Hypothalamus (tissue), 51 donors: ENCODE measurements at regions not wholly inside any gene's neighbourhood (a gene's known extent, or its start where the extent isn't known, plus 50 kb on each side); places are given as distances from the start of the nearest gene placed in this dataset.
A peak's percentile ranks its signal among the peaks of the same experiment; 100 is the strongest.

Source experiments
- DNase-seq, 51 donors: peaks; one replicate each; lab custom pipeline; 2025; lab: John Stamatoyannopoulos, UW

DNA sequence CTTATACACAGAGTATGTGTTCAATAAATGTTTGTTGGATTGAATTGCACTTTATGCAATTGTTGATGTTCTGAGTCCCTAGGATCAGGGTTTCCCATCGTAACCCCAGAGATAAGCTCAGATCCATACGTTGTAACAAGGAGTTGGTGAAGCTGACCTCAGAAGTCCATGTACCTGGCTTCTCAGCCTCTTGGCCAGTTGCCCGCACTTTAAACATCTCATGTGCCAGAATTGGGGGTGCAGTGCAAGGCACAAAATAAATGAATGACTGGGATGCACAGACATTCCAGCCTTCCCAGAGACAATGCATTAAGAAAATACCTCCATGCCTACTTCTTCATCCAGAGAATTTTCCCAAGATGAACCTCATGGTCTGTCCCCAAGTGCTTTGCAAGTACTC, 142.9 kb upstream of the IL12A start:
- DNase-seq = no peak

DNA sequence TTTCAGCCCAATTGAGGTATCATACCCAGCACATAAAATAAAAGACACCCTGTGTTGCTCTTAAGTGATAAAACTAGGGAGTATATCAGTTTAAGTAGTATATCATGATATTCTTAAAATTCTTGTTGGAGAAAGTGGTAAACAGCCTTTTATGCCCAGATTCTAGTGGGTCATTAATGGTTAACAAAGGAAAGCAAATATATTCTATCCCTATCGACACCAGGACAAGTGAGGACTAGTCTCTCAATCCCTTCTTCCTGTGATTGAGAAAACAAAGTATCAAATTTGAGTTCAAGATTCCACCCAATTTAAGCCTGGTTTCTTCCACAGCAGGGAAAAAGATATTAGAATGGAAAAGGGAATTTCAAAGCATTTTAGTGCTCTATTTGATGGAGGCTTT, 142.4 kb upstream of the IL12A start:
- DNase-seq = no peak

DNA sequence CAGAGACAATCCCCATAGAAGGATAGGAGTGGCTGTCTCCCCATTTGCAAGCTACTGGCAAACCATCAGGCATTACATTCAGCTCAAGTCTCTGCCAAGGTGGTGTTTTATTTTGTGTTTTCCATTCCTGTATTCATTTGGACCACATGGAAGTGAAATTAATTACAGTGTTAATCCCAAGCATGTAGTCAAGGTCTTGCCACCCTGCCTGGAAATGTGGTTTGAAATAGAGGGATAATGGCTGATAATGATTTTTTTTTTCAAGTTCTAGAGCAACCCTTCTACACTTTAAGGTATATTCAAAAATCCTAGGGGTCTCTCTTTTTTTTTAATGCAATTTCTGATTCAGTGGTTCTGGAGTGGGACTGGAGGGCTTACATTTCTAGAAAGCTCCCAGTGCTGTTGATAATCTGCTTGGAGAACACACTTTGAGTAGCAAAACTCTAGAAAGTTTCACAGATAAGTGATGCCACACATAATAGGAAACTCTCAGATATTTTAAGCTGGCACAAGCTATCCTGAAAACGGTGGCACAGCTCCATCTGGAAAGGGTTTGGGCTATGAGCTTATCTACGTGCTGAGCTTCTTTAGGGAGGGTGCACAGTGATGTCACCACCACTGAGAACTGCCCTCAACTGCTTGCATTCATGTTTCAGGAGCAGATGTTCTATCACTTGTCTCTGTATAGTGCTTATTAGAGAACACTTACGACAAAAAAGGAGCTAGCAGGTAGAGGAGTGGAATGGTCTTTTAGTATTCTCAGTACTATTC, 140.1 kb upstream of the IL12A start:
- DNase-seq = peak in 1 of 51 donors; percentile 34

DNA sequence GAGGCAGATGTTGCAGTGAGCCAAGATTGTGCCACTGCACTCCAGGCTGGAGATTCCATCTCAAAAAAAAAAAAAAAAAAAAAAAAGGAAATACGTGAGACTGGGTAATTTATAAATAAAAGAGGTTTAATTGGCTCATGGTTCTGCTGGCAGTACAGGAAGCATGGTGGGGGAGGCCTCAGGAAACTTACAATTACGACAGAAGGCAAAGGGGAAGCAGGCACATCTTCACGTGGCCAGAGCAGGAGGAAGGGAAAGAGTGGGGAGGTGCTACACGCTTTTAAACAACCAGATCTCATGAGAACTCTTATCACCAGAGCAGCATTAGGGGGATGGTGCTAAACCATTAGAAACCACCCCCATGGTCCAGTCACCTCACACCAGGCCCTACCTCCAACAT, 138.2 kb upstream of the IL12A start:
- DNase-seq = no peak

DNA sequence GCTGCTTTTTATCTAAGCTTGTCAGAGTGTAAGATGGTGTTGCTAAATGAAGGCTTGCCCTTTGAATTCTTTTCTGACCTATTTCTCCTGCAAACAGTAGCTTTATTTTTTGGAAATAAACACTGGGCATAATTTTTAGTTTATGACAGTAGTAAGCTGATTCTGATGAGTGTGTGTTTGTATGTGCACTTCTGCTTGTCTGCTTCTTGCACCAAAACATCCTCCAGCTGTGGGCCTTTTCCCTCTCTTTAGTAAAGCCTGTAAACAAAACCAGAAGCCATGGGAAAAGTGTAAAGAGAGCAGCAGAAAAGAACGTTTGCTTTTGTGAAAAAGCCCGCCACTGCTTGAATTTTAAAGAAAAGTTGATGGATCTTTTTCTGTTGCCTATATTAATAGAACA, 136.4 kb upstream of the IL12A start:
- no peak for DNase-seq

DNA sequence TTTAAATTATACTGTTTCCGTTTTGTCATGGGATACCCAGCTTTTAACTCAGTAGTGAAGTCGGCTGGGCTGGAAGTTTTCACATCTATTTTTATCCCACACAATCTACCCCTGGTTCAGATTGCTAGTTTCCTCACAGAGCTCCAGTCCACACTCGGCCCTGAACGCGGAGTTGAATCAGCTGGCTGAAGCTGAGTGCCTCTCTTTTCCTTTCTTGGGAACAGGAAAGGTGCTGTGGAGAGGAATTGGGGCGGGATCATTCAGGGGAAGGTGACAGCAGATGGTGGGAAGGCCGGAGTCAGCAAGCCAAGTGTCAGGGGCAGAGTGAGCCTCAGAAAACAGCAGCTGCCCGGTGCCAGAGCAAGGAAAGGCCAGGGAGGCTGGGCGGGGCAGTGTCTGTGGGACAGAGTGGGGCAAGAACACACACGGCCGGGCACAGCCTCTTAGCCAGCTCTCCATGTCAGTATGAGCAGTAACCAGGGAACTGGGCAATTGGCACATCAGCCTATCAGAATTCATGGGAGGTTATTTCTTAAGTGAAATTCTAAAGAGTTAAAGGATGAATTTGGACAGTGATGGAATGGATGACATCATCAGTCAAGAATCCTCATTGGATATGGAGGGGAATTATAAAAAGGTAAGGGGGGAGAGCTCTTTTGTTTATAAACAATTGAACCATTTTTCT, 135.7 kb upstream of the IL12A start:
- DNase-seq = peak in 38 of 51 donors; percentile 11 to 73 (median 50)

DNA sequence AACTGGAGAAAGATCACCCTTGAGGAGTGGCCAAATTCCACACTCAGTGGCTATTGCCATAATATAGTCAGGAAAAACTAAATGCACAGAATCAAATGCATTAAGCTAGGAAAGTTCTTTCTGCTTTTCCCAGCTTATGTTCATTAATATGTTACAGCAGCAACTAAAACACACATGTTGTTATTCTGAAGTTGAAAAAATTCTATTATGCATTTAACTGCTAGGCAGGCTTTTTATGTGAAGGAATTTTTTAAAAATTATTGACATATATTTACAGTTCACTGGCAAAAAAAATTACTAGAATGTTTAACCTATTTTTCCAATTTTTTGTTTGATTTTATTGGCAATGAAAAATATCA, 135.2 kb upstream of the IL12A start:
- no peak for DNase-seq

DNA sequence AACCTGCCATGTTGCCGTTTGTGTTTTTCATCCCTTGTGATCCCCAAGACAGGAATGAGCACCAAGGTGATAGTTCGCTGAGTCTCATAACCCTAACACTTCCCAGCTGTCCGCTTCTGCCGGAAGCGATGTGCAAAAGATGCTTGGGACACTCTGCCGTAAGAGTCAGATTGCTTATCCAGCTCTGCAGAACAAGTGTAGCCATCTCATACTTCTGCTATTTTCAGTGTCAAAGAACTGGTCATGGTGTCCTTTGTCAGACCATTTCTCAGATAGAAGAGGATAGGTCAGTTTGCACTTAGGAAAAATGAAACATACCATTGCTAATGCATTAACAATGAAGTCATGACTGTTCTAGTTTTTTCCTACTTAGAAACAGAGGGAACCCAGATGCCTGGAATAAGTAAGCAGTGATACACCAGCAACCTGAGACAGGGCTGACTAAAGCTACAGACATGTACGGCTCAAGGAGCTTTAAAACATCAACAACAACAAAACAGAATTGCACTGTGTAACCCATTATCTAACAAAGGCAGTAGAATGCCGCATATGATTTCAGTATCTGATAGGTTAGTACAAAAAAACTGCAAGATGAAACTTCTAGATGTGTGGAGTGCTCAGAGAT, 134.0 kb upstream of the IL12A start:
- no peak for DNase-seq

DNA sequence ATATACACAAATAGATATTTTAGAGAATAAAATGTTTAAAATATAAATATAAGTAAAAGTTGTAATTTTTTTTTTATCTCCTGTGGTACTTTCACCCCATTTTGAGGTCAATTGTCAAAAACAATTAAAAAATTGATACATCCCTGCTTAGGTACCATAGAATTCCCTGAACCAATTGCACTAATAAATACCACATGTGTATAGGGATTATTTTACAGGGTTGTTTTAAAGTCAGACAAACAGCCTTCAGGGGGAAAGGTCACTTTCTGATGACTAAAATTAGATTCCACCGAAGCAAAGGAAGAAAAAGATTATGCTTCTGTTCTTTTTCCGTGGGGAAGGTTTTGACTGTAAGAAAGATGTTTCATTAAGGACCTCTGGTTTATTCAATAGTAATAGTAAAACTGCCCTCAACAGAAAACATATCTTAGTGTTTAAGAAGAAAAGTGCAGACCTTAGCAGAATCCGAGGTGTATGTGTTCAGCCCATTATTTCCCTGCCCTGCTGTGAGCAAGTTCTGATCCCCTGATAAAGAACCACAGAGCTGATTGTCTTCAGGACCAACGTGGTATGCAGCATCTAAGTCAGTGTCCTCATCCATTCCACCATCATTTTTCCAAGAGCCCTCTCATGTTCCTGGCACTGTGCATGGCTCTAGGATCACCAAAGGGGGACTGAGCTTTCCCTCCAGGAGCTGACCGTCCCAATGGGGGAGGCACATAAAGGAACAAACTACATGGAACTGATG, 132.9 kb upstream of the IL12A start:
- DNase-seq = no peak

DNA sequence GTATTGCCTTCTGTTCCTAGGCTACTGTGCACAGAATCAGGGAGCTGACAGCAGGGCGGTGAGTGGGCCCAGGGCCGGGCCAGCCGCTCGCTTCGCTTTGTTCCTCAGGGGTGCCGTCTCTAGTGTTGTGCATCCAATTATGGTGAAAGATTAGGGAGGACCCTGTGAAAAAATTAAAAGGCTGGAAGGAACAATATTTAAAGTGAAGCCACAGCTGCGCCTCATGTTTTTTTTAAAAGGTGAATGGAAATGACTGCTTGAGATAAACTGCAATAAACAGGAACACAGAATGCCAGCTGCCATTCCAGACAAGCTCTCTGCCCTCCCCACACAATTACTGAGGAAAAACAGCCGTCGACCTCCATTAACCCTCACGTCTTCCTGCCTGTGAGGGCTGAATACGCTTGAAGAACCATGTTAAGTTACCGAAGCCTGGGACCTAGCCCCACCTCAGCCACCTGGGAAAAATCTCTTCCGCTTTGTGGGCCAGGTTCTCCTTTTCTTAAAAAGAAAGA, 132.0 kb upstream of the IL12A start:
- peak in 7 of 51 donors; percentile 18 to 40 (median 23) for DNase-seq

DNA sequence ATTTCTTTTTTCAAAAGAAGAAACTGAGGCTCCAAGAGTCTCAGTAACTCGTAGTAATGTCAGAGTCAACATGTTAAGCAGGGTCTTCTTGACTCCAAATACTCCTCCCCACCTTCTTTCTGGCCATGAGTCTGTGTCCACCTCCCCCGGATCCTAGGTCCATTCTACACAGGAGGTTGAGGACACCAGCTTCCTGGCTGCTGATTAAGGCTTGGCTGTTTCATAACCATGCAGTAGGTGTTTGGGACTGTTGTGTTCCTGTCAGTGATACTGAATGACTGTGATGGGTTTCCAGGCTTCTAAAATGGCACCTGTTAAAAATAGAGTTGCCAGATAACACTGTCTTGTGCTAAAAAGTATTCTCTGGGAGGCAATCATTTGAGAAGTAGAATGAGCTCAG, 130.8 kb upstream of the IL12A start:
- DNase-seq = no peak

DNA sequence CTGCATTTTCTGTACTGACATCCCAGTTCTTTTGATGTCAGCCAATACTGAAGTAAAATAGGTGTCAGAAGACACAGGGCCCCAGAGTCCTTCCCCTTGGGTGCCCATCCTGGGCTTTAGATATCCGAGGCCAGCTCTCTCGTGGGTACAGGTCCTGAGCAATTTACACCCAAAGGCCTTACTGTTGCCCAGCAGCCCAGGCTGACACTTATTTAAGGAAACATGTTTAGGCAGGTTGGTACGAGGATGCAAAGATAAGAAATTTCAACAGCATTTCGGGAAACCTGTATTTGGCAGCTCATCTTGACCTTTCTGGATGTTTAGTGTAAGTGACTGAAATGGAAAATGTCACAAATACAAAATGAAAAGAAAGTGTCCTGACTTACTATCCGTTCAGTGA, 130.0 kb upstream of the IL12A start:
- DNase-seq = no peak

DNA sequence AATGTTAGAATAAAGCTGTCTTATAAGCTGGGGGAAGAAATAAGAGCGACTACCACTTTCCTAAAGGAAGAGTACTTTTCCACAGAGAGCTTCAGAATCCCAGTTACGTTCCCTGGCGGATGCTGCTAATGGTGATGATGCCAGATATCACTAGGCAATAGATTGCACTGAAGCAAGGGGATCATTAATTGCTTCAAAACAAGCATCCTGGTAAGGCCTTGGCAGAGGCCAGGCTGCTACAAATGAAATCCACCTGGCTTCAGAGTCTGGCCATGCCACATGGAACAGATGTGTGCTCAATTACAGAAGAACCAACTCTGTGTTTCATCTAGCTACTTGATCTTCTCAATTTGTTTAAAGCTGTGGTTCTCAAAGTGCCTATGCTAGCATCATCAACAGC, 129.2 kb upstream of the IL12A start:
- no peak for DNase-seq

DNA sequence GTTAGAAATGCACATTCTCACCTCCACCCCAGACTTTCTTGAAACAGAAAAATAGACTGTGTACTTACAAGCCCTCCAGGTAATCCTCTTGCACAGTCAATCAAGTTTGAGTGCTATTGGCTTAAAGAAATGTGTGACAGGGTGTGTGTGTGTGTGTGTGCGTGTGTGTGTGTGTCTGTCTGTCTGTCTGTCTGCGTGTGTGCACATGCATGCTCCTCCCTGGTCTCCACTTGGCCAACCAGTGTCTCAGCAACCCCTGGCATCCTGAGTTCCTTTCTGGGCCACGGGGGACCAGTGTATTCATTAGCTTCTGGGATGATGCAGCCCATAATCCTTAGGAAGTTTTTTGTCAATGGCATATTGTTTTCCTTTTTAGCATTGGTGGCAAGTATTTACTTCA, 128.8 kb upstream of the IL12A start:
- DNase-seq = no peak

DNA sequence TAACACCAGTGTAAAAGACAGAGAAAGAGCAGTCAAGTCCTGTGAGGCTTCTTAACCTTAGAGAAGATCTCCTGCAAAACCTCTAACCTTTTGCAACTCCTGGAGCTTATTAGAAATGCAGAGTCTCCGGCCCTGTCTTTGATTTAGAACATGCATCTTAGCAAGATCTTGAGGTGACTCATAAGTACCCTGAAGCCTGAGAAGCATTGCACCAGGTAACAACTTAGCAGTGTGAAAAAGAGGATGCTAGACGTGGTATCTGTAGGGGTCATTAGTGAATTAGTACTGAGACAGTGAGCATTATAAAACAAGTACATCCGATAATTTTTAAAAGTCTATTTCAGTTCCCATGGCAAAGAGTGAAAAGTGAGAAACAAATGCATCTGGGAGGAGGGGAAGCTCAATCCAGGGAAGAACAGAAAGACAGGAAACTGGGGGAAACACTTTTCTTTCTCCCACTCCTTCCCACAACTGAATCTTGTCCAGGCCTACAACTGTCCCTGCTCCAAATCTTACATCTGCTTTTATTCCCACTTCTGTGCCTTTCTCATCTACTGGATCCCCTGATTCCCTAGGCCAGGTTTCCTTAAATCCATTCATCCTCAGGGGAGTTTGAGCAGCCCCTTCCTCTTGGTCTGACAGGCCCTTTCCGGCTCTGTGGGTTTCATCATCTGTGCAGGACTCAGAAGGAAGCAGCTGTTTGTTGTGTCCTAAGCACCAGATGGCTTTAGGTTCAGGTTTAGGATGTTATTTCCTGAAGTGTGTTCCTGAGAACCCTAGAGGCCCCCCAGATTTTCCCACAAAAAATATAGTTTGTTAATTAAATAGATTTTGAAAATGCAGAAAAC, 128.1 kb upstream of the IL12A start:
- DNase-seq = no peak

DNA sequence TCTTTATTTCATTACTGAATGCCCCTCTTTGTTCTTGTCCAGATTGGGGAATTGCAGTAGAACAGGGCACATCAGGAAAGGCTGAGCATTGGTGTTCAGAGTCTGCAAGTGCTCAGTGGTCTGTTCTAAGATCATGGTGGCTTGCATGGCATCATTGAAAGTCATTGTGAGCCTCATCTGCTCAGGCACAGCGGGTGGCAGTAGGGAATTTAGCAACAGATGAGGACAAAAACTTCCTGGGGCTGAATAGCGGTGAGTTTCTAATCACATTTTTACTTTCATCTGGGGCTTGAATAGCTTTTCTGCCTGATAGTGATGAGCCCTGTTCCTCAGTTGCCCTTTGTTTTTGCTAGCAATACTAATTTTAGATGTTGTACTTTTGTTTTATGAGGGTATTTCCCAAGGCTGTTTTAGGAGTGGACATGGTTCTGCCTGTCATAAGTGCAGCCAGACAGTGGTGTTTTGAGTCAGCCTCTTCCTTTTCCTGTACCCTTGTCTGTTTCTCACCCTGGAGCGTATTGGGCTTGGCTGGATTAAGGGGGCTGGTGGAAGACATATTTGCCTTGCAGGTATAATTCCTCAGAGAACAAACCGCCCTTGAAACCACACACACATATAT, 127.2 kb upstream of the IL12A start:
- no peak for DNase-seq

DNA sequence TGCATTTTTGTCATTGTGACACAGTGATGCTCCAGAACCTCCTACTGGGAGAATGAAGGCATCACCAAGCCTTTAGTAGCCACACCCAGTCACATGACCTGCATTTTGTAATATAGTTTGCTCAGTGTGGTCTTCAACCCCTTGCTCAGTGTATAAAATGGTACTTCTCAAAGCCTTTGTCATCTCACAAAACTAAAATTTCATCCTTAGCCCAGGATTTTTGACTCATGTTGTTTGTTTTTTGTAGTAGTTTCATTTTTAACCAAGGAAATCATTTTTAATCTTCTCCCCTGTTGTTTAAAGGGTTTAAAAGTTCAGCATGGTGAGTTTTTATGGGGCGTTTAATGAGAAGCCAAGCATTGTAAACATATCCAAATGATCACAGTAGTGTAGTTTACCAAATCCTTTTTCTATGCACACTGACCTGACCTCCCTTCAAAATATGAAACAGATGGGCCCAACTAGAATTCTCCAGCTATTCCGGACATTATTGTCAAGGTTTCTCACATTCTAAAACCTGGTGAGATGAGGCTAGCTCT, 123.5 kb upstream of the IL12A start:
- DNase-seq = no peak

DNA sequence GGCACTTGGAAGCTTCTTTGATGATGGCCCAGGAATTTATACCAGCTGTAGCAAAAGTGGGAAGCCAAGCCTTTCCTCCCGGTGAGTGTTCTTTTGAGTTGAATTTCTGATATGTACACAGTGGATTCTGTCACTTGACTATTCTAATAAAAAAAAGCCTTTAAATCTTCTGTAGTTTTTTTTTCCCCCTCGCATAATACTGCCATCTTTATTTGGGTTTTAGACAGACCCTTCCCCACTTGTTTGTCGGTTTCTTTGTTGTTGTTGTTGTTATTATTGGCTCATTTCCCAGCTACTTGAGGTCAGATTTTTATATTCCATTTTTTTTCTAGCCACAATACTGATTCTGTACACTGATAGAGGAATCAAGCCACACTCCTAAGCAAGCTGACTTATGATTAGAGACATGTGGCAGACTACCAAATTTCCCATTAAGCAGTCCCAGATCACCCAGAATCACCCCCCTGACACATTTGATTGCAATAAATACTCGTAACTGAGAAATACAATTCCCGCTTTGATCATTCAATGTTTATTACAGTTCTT, 122.4 kb upstream of the IL12A start:
- no peak for DNase-seq

DNA sequence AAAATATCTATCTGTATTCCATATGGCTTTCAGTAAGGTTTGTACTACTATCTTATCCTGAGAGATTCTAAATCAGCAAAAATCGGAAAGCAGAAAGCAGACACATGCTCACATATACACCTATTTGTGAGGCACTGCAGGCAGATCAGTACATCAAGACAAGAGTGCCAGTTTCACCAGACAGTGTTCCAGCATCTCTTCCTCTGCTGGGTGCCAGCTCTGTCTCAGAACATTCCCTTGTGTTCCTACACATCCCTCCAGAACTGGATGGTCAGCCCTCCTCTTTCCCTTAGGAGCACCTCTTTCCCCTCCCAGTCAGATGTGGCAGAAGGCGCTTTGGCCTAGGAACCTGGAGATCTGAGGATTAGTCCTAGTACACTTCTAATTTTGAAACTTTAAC, 121.3 kb upstream of the IL12A start:
- no peak for DNase-seq
